NCI-H1694 (cell line): ENCODE measurements at regions not wholly inside any gene's neighbourhood (a gene's known extent, or its start where the extent isn't known, plus 50 kb on each side); places are given as distances from the start of the nearest gene placed in this dataset.

ENCODE experiments used
- DNase-seq: peaks from one replicate; lab custom pipeline; 2025; lab: John Stamatoyannopoulos, UW

GRCh38 chr7:94274828-94275227 lies 119.9 kb upstream of the COL1A2 start:
- no peak for DNase-seq

GRCh38 chr7:94276027-94276426 lies 118.7 kb upstream of the COL1A2 start:
- no peak for DNase-seq

GRCh38 chr7:94276795-94277194 lies 117.9 kb upstream of the COL1A2 start:
- DNase-seq: peak; percentile 24

GRCh38 chr7:94277236-94277635 lies 117.5 kb upstream of the COL1A2 start:
- no peak for DNase-seq

GRCh38 chr7:94280851-94281250 lies 113.8 kb upstream of the COL1A2 start:
- DNase-seq: no peak

- DNase-seq: no peak
Measured at GRCh38 chr7:94284104-94284503, 110.6 kb upstream of the COL1A2 start.

GRCh38 chr7:94286111-94286510 lies 108.6 kb upstream of the COL1A2 start:
- DNase-seq: no peak

- no peak for DNase-seq
Measured at GRCh38 chr7:94288096-94288495, 106.6 kb upstream of the COL1A2 start.

GRCh38 chr7:94289071-94289470 lies 105.6 kb upstream of the COL1A2 start:
- DNase-seq: peak; percentile 49

GRCh38 chr7:94294471-94295131 lies 100.1 kb upstream of the COL1A2 start:
- DNase-seq: no peak

- peak; percentile 61 for DNase-seq
Measured at GRCh38 chr7:94295850-94296249, 98.8 kb upstream of the COL1A2 start.

- no peak for DNase-seq
Measured at GRCh38 chr7:94296881-94297280, 97.8 kb upstream of the COL1A2 start.

GRCh38 chr7:94297397-94297838 lies 97.3 kb upstream of the COL1A2 start:
- no peak for DNase-seq

- DNase-seq: no peak
Measured at GRCh38 chr7:94298943-94299342, 95.8 kb upstream of the COL1A2 start.

GRCh38 chr7:94300176-94300835 lies 94.4 kb upstream of the COL1A2 start:
- DNase-seq: no peak

GRCh38 chr7:94301024-94301586 lies 93.6 kb upstream of the COL1A2 start:
- no peak for DNase-seq

GRCh38 chr7:94303118-94303517 lies 91.6 kb upstream of the COL1A2 start:
- no peak for DNase-seq

- DNase-seq: no peak
Measured at GRCh38 chr7:94303695-94304094, 91.0 kb upstream of the COL1A2 start.

GRCh38 chr7:94304878-94305277 lies 89.8 kb upstream of the COL1A2 start:
- DNase-seq: no peak

GRCh38 chr7:94305836-94306235 lies 88.9 kb upstream of the COL1A2 start:
- no peak for DNase-seq

- no peak for DNase-seq
Measured at GRCh38 chr7:94307399-94308048, 87.2 kb upstream of the COL1A2 start.

- DNase-seq: no peak
Measured at GRCh38 chr7:94311515-94311914, 83.2 kb upstream of the COL1A2 start.

- DNase-seq: no peak
Measured at GRCh38 chr7:94313926-94314325, 80.8 kb upstream of the COL1A2 start.
